GM12872 (cell line): ENCODE measurements at regions not wholly inside any gene's neighbourhood (a gene's known extent, or its start where the extent isn't known, plus 50 kb on each side); places are given as distances from the start of the nearest gene placed in this dataset.

Experiments used
- TF ChIP-seq, protein P1 (sequence below): IDR thresholded peaks from 3 replicates; pipeline ENCODE4 v1.5.1; 2011; ENCODE audit warnings: low read depth, mild to moderate bottlenecking, low read length, moderate library complexity; ENCODE audit not compliant: insufficient read depth

DNA sequence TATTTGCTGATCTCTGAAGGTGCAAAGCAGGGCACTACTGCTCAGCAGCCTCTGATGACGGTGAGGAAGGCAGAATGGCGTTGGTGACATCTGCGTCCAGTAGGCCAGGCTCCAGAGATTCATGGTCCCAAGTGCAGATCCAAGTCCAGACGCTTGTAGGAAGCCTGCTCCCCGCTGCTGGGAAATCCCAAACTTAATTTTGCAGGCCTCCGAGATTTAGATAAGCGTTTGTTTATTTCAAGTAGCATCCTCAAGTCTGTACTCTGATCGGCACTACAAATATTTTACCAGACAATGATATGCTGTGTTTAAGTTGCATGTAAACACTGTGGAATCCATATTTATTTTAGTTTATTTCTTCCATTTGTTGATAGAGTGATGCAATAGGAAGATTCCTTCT lies 244.9 kb upstream of the KLF6 start:
- TF ChIP-seq, protein P1, sequence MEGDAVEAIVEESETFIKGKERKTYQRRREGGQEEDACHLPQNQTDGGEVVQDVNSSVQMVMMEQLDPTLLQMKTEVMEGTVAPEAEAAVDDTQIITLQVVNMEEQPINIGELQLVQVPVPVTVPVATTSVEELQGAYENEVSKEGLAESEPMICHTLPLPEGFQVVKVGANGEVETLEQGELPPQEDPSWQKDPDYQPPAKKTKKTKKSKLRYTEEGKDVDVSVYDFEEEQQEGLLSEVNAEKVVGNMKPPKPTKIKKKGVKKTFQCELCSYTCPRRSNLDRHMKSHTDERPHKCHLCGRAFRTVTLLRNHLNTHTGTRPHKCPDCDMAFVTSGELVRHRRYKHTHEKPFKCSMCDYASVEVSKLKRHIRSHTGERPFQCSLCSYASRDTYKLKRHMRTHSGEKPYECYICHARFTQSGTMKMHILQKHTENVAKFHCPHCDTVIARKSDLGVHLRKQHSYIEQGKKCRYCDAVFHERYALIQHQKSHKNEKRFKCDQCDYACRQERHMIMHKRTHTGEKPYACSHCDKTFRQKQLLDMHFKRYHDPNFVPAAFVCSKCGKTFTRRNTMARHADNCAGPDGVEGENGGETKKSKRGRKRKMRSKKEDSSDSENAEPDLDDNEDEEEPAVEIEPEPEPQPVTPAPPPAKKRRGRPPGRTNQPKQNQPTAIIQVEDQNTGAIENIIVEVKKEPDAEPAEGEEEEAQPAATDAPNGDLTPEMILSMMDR, result no peak

DNA sequence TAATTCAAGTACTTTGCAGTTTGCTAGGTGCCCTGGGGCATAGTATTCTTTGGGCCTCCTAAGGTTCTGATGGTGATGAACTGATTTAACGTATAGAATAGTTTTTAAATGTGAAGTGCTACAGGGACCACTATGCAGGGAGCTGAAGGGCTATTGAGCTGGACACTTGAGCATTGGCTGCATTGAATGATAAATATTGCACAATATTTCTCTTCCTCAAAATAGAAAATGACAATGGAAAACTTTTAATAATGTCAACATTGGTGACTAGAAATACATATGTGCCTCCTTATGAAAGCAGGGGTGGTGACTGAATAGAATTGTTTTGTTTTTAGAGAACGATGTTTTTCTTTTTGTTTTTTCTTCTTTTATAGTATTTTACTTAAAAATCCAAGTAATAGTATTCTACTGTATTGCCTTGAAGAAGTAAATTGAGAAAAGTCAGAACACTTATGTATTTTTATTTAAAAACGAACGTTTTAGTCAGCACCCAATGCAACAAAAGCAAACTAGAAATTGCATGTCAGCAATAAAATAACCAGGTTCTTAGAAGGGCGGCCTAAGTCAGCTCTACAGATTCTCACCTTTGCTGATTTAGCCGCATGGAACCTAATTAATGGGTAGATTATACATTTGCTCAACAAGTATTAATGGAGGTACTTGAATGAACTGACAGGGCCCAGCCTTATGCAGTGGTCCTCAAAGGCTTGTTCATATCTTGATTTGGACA lies 244.0 kb upstream of the KLF6 start:
- TF ChIP-seq, protein P1, result no peak

DNA sequence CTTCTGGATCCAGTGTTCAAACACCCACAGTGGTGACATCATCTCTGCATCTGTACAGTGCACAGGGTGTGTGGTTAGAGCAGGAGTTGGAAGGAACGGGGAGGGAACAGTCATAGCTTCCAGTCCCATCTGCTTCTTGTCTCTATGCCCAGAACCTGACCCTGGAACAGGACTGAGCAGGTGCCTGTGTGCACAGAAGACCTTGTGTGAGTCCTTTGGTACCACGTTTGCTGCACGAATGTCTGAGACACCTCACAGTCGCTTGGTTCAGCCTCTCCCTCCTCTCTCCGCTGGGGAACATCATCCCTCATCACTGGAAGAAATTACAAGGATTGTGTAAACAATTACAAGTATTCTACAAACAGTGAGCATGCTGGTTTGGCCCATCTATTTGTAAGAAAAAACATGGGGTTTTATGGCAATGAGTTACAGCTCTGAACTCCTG lies 243.0 kb upstream of the KLF6 start:
- TF ChIP-seq, protein P1, result no peak

DNA sequence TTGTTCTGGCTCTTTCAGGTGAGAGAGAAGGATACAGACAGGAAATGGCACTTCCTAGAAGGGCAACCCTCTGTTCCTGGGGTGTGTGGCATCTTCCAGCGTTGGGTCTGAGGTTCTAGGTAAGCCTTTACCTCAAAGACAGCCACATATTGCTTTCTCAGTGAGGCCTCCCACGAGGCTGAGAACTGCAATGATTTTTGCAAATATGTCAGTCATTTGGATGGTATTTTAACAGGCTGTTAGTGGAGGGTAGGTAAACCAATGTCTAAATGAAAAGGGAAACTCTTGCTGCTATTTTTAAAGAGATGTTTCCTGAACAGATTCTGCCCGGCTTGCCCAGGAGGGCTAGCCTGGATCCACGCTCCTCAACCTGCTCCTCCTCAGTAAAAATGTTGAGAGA lies 240.3 kb upstream of the KLF6 start:
- TF ChIP-seq, protein P1, result no peak

DNA sequence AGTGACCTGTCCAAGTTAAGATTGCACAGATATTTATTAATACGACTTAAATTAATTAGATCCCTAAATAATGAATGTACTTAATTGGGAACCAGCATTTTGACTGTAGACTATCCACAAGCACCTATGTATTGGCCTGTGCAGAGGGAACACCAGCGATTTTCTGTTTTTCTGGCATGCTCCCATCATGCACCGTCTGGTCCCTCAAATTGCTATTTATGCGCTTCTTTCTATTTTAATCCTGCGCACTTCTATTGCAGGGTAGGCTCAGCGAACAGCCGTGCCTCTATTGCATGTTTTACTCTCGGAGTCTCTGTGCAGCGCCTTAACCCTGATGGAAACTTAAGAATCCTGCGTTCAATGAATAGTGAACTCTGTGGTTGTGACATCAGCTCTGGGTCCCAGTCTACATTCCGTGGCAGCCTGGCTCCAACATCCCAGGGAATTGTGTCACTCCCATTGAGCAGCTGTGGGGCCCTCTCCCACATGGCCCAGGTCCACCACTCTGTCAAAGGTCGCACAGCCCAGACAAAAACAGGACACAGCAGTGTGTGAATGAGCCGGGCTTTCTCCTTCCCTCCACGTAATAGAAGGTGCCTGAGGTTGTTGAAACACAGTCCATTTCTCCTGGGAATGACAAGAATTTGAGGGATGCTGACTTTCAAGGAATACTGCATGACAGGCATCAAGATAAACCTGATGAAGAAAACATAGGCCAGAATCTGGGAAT lies 239.7 kb upstream of the KLF6 start:
- TF ChIP-seq, protein P1, result no peak

DNA sequence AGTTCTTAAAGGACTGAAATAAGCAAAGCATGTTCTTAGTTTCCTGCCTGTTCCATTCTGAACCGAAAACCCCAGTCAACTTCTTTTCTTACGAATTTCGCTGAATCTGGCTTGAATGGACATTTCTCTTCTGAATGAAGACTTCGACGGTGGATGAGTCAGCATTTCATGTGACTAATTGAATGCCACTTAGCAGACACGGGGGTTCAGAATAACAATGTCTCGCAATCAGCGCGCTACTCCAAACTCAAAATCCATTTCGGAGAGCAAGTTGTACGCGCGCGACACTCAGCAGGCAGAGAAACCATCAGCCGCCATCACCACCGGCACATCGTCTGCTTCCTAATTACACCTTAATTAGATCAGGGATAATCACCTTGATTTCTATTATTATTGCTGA lies 239.0 kb upstream of the KLF6 start:
- TF ChIP-seq, protein P1, result no peak

DNA sequence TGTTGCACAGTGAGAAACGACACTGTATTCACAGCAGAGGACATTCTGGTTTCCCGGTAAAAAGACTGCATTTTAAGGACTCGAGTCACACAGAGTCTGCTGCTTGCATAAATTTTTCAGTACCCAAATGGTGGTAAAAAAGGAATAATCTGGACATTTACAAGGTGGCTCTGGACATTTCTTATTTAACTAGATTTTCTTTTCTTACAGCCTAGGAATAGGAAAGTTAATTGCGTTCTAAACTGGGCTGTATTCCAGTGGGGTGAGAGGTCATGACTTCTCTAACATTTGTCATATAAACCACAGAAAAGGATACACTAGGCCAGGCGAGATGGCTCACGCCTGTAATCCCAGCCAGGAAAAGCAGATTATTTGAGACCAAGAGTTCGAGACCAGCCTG lies 237.5 kb upstream of the KLF6 start:
- TF ChIP-seq, protein P1, result no peak
